HEK293 (cell line): ENCODE measurements at regions not wholly inside any gene's neighbourhood (a gene's known extent, or its start where the extent isn't known, plus 50 kb on each side); places are given as distances from the start of the nearest gene placed in this dataset.

Experiments used
- CTCF ChIA-PET: fragments of 350-600 bp; formaldehyde crosslinking; extraction: SDS; loops from one replicate; lab custom pipeline; 2021; ENCODE audit warnings: antibody characterized with exemption; lab: Yijun Ruan, JAX
- POLR2A ChIA-PET: fragments of 300-600 bp; formaldehyde crosslinking; extraction: SDS; loops from one replicate; lab custom pipeline; 2020; ENCODE audit warnings: antibody characterized with exemption, inconsistent platforms; lab: Yijun Ruan, JAX
- H3K27ac ChIP-seq: fragments of 200-500 bp; sonication (Bioruptor generic); 2 replicates; pipeline ENCODE4 v1.5.1; 2014; ENCODE audit warnings: low read depth, low read length, control low read depth, inconsistent platforms; ENCODE audit errors: extremely low read depth
- H3K36me3 ChIP-seq, 2 experiments: fragments of 200-500 bp in 1 of 2; sonication (Bioruptor generic) in 1 of 2; 1 replicate in 1 of 2; 2 replicates in 1 of 2; pipeline ENCODE4 v1.5.1; 2014 to 2017; ENCODE audit warnings: inconsistent platforms in 2 of 2, low read length in 2 of 2; ENCODE audit not compliant: control insufficient read depth in 2 of 2, insufficient read depth in 1 of 2
- H3K4me1 ChIP-seq: fragments of 200-500 bp; sonication (Bioruptor generic); 2 replicates; pipeline ENCODE4 v1.5.1; 2014; ENCODE audit warnings: mild to moderate bottlenecking, low read length, inconsistent platforms; ENCODE audit not compliant: control insufficient read depth, insufficient read depth
- H3K4me3 ChIP-seq: 2 replicates; pipeline ENCODE4 v1.5.1; 2011; ENCODE audit warnings: low read depth, mild to moderate bottlenecking, control low read depth, low read length, moderate library complexity
- H3K9me3 ChIP-seq: fragments of 200-500 bp; sonication (Bioruptor generic); 2 replicates; pipeline ENCODE4 v1.5.1; 2014; ENCODE audit warnings: low read depth, low read length, inconsistent platforms; ENCODE audit not compliant: control insufficient read depth, insufficient read depth
- EGR2 ChIP-seq: fragments of 450-650 bp; formaldehyde crosslinking; IDR thresholded peaks from 2 replicates; pipeline ENCODE4 v1.5.1; 2016; ENCODE audit warnings: low read depth, missing biosample characterization, missing genetic modification characterization
- PRDM6 ChIP-seq: fragments of 450-650 bp; formaldehyde crosslinking; IDR thresholded peaks from 2 replicates; pipeline ENCODE4 v1.5.1; 2017; ENCODE audit warnings: missing biosample characterization, missing genetic modification characterization
- TCF7L2 ChIP-seq: IDR thresholded peaks from 2 replicates; pipeline ENCODE4 v1.6.1; 2011; ENCODE audit warnings: low read depth, mild to moderate bottlenecking, inconsistent platforms, low read length, moderate library complexity, borderline replicate concordance
- ZBTB26 ChIP-seq: fragments of 450-650 bp; formaldehyde crosslinking; optimal IDR thresholded peaks from 2 replicates; pipeline ENCODE3; 2016; ENCODE audit warnings: missing biosample characterization, mild to moderate bottlenecking, missing genetic modification characterization
- ZBTB7A ChIP-seq: fragments of 450-650 bp; formaldehyde crosslinking; IDR thresholded peaks from 2 replicates; pipeline ENCODE4 v1.5.1; 2016; ENCODE audit warnings: low read depth, missing biosample characterization, missing genetic modification characterization
- ZFP41 ChIP-seq: fragments of 450-650 bp; formaldehyde crosslinking; IDR thresholded peaks from 2 replicates; pipeline ENCODE4 v1.5.1; 2016; ENCODE audit warnings: missing biosample characterization, missing genetic modification characterization, borderline replicate concordance
- ZNF121 ChIP-seq: fragments of 450-650 bp; formaldehyde crosslinking; IDR thresholded peaks from 2 replicates; pipeline ENCODE4 v1.5.1; 2016; ENCODE audit warnings: missing biosample characterization, missing genetic modification characterization
- ZNF175 ChIP-seq: fragments of 450-650 bp; formaldehyde crosslinking; IDR thresholded peaks from 2 replicates; pipeline ENCODE4 v1.5.1; 2016; ENCODE audit warnings: missing biosample characterization, missing genetic modification characterization
- ZNF23 ChIP-seq: fragments of 450-650 bp; formaldehyde crosslinking; IDR thresholded peaks from 2 replicates; pipeline ENCODE4 v1.5.1; 2016; ENCODE audit warnings: missing biosample characterization, missing genetic modification characterization, borderline replicate concordance
- ZNF274 ChIP-seq, 2 experiments: fragments of 200-500 bp in 1 of 2; fragments of 450-650 bp in 1 of 2; sonication (Bioruptor generic) in 1 of 2; formaldehyde crosslinking in 1 of 2; IDR thresholded peaks; 2 replicates each; pipeline versions ENCODE4 v1.5.1 to v1.6.1; 2014 to 2016; ENCODE audit warnings: borderline replicate concordance in 1 of 2, inconsistent platforms in 1 of 2, low read length in 1 of 2, missing biosample characterization in 1 of 2, missing genetic modification characterization in 1 of 2
- ZNF510 ChIP-seq: fragments of 450-650 bp; formaldehyde crosslinking; IDR thresholded peaks from 2 replicates; pipeline ENCODE4 v1.5.1; 2018; ENCODE audit warnings: mild to moderate bottlenecking, missing genetic modification characterization, missing biosample characterization; ENCODE audit not compliant: insufficient replicate concordance
- ZNF658 ChIP-seq: fragments of 450-650 bp; formaldehyde crosslinking; IDR thresholded peaks from 2 replicates; pipeline ENCODE4; 2016; ENCODE audit warnings: missing biosample characterization, missing genetic modification characterization
- ZSCAN4 ChIP-seq: fragments of 450-650 bp; formaldehyde crosslinking; IDR thresholded peaks from 2 replicates; pipeline ENCODE4 v1.5.1; 2017; ENCODE audit warnings: missing biosample characterization, missing genetic modification characterization
- TF ChIP-seq, protein P1 (sequence below): fragments of 450-650 bp; formaldehyde crosslinking; conservative IDR thresholded peaks from 2 replicates; pipeline ENCODE4 v1.5.1; 2016; ENCODE audit warnings: low read depth, missing biosample characterization, missing genetic modification characterization
- TF ChIP-seq, protein P2 (sequence below): fragments of 450-650 bp; IDR thresholded peaks from 2 replicates; pipeline ENCODE4 v1.5.1; 2018; ENCODE audit warnings: missing biosample characterization, mild to moderate bottlenecking, missing genetic modification characterization
- TF ChIP-seq, protein P3 (sequence below): fragments of 450-650 bp; formaldehyde crosslinking; IDR thresholded peaks from 2 replicates; pipeline ENCODE4 v1.5.1; 2016; ENCODE audit warnings: missing biosample characterization, missing genetic modification characterization
- TF ChIP-seq, protein P4 (sequence below): fragments of 450-650 bp; formaldehyde crosslinking; IDR thresholded peaks from 2 replicates; pipeline ENCODE4 v1.5.1; 2016; ENCODE audit warnings: missing biosample characterization, missing genetic modification characterization

DNA sequence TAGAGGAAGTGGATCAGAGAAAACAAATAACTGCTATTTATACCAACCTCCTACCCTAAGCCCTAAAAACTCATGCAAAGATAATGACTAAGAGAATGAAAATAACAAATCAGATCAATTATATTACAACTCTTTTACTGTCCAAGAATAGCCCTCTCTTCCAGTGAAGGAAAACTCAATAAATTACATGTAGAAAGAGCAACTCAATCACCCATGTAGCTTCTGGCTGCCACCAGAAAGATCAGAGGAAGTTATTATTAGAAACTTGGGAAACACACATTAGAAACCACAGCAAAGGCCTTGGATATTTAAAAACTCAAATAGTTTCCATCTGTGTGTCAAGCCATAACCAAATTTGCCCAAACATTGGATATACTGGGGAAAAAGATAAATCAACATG lies 134.0 kb upstream of the TARS1 start:
- ChIA-PET POLR2A (no interaction called here), CTCF (interaction anchor here (1.2 kb wide), 1 partner anchor 9 kb away, joined by 4 read pairs; no protein-coding TSS in a partner anchor)
- Histone ChIP-seq H3K36me3 (no peaks in the 10 kb centered on the region), H3K4me3 (no peak overlapping the region), H3K9me3 (no peaks in the 10 kb centered on the region; the same call in 1 of the 2 replicates), H3K4me1 (no peaks in the 10 kb centered on the region), H3K27ac (no peak overlapping the region)
- TF ChIP-seq ZNF121 (no peak), ZNF274 (IDR thresholded peaks at IDR 0.05; ENCODE audit: low read length) (no peak), ZNF274 (tag by site-specific recombination; IDR thresholded peaks at IDR 0.05; ENCODE audit: borderline replicate concordance) (no peak), ZNF658 (tag by site-specific recombination) (no peak), ZFP41 (tag by site-specific recombination) (no peak), ZSCAN4 (tag by site-specific recombination) (no peak), ZNF175 (tag by site-specific recombination) (no peak), ZNF510 (no peak), ZNF23 (tag by site-specific recombination) (no peak), ZBTB26 (tag by site-specific recombination) (no peak), EGR2 (no peak), PRDM6 (no peak), ZBTB7A (tag by site-specific recombination) (no peak), TCF7L2 (no peak)
- TF ChIP-seq, protein P1, sequence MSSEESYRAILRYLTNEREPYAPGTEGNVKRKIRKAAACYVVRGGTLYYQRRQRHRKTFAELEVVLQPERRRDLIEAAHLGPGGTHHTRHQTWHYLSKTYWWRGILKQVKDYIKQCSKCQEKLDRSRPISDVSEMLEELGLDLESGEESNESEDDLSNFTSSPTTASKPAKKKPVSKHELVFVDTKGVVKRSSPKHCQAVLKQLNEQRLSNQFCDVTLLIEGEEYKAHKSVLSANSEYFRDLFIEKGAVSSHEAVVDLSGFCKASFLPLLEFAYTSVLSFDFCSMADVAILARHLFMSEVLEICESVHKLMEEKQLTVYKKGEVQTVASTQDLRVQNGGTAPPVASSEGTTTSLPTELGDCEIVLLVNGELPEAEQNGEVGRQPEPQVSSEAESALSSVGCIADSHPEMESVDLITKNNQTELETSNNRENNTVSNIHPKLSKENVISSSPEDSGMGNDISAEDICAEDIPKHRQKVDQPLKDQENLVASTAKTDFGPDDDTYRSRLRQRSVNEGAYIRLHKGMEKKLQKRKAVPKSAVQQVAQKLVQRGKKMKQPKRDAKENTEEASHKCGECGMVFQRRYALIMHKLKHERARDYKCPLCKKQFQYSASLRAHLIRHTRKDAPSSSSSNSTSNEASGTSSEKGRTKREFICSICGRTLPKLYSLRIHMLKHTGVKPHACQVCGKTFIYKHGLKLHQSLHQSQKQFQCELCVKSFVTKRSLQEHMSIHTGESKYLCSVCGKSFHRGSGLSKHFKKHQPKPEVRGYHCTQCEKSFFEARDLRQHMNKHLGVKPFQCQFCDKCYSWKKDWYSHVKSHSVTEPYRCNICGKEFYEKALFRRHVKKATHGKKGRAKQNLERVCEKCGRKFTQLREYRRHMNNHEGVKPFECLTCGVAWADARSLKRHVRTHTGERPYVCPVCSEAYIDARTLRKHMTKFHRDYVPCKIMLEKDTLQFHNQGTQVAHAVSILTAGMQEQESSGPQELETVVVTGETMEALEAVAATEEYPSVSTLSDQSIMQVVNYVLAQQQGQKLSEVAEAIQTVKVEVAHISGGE (tag by site-specific recombination), result no peak
- TF ChIP-seq, protein P2, sequence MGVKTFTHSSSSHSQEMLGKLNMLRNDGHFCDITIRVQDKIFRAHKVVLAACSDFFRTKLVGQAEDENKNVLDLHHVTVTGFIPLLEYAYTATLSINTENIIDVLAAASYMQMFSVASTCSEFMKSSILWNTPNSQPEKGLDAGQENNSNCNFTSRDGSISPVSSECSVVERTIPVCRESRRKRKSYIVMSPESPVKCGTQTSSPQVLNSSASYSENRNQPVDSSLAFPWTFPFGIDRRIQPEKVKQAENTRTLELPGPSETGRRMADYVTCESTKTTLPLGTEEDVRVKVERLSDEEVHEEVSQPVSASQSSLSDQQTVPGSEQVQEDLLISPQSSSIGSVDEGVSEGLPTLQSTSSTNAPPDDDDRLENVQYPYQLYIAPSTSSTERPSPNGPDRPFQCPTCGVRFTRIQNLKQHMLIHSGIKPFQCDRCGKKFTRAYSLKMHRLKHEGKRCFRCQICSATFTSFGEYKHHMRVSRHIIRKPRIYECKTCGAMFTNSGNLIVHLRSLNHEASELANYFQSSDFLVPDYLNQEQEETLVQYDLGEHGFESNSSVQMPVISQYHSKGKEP (tag by site-specific recombination), result no peak
- TF ChIP-seq, protein P3, sequence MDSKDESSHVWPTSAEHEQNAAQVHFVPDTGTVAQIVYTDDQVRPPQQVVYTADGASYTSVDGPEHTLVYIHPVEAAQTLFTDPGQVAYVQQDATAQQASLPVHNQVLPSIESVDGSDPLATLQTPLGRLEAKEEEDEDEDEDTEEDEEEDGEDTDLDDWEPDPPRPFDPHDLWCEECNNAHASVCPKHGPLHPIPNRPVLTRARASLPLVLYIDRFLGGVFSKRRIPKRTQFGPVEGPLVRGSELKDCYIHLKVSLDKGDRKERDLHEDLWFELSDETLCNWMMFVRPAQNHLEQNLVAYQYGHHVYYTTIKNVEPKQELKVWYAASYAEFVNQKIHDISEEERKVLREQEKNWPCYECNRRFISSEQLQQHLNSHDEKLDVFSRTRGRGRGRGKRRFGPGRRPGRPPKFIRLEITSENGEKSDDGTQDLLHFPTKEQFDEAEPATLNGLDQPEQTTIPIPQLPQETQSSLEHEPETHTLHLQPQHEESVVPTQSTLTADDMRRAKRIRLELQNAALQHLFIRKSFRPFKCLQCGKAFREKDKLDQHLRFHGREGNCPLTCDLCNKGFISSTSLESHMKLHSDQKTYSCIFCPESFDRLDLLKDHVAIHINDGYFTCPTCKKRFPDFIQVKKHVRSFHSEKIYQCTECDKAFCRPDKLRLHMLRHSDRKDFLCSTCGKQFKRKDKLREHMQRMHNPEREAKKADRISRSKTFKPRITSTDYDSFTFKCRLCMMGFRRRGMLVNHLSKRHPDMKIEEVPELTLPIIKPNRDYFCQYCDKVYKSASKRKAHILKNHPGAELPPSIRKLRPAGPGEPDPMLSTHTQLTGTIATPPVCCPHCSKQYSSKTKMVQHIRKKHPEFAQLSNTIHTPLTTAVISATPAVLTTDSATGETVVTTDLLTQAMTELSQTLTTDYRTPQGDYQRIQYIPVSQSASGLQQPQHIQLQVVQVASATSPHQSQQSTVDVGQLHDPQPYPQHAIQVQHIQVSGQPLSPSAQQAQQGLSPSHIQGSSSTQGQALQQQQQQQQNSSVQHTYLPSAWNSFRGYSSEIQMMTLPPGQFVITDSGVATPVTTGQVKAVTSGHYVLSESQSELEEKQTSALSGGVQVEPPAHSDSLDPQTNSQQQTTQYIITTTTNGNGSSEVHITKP (tag by site-specific recombination), result no peak
- TF ChIP-seq, protein P4, sequence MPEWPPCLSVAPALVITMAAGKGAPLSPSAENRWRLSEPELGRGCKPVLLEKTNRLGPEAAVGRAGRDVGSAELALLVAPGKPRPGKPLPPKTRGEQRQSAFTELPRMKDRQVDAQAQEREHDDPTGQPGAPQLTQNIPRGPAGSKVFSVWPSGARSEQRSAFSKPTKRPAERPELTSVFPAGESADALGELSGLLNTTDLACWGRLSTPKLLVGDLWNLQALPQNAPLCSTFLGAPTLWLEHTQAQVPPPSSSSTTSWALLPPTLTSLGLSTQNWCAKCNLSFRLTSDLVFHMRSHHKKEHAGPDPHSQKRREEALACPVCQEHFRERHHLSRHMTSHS, result no peak
